HepG2 (cell line): ENCODE measurements at regions not wholly inside any gene's neighbourhood (a gene's known extent, or its start where the extent isn't known, plus 50 kb on each side); places are given as distances from the start of the nearest gene placed in this dataset.

ENCODE experiments used
- MEIS1 ChIP-seq: sonication (generic); formaldehyde crosslinking; IDR thresholded peaks from 2 replicates; pipeline ENCODE4 v1.9.0; 2021; ENCODE audit warnings: mild to moderate bottlenecking, missing genetic modification reagents, moderate library complexity, borderline replicate concordance
- U2AF1 ChIP-seq: fragments of 200-400 bp; formaldehyde crosslinking; optimal IDR thresholded peaks from 2 replicates; pipeline ENCODE3; 2017; ENCODE audit warnings: mild to moderate bottlenecking, low read depth, low read length
- ZFX ChIP-seq: sonication (generic); formaldehyde crosslinking; IDR thresholded peaks from 2 replicates; pipeline ENCODE4 v1.4.0; 2020; ENCODE audit warnings: mild to moderate bottlenecking, low read depth, missing genetic modification reagents, moderate library complexity
- ZNF232 ChIP-seq: sonication (generic); formaldehyde crosslinking; IDR thresholded peaks from 2 replicates; pipeline ENCODE4 v1.4.0; 2020; ENCODE audit warnings: missing genetic modification reagents, borderline replicate concordance
- ZNF407 ChIP-seq: sonication (generic); formaldehyde crosslinking; IDR thresholded peaks from one replicate; pipeline ENCODE4 v1.5.1; 2020; ENCODE audit warnings: mild to moderate bottlenecking, missing genetic modification reagents; ENCODE audit errors: not compliant biosample characterization
- ZNF572 ChIP-seq: sonication (generic); formaldehyde crosslinking; IDR thresholded peaks from 2 replicates; pipeline ENCODE4 v1.5.1; 2020; ENCODE audit warnings: mild to moderate bottlenecking, missing genetic modification reagents
- TF ChIP-seq, protein P1 (sequence below): sonication (generic); formaldehyde crosslinking; IDR thresholded peaks from 2 replicates; pipeline ENCODE4 v1.8.0; 2022; ENCODE audit warnings: mild to moderate bottlenecking, missing genetic modification reagents, moderate library complexity
- TF ChIP-seq, protein P2 (sequence below): sonication (generic); formaldehyde crosslinking; IDR thresholded peaks from 2 replicates; pipeline ENCODE4 v1.4.0; 2020; ENCODE audit warnings: missing genetic modification reagents, borderline replicate concordance
- TF ChIP-seq, protein P3 (sequence below): sonication (generic); formaldehyde crosslinking; IDR thresholded peaks from 2 replicates; pipeline ENCODE4 v1.4.0; 2020; ENCODE audit warnings: missing genetic modification reagents, mild to moderate bottlenecking, borderline replicate concordance

GRCh38 chr1:194866153-194866552 is 1679.7 kb upstream of the B3GALT2 start (continued):
- TF ChIP-seq ZNF407 (no peak), U2AF1 (no peak), ZNF232 (no peak), ZNF572 (CRISPR knock-in tag) (no peak), MEIS1 (CRISPR knock-in tag) (no peak), ZFX (no peak)
- TF ChIP-seq, protein P1, sequence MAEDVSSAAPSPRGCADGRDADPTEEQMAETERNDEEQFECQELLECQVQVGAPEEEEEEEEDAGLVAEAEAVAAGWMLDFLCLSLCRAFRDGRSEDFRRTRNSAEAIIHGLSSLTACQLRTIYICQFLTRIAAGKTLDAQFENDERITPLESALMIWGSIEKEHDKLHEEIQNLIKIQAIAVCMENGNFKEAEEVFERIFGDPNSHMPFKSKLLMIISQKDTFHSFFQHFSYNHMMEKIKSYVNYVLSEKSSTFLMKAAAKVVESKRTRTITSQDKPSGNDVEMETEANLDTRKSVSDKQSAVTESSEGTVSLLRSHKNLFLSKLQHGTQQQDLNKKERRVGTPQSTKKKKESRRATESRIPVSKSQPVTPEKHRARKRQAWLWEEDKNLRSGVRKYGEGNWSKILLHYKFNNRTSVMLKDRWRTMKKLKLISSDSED (CRISPR knock-in tag) = no peak
- TF ChIP-seq, protein P2, sequence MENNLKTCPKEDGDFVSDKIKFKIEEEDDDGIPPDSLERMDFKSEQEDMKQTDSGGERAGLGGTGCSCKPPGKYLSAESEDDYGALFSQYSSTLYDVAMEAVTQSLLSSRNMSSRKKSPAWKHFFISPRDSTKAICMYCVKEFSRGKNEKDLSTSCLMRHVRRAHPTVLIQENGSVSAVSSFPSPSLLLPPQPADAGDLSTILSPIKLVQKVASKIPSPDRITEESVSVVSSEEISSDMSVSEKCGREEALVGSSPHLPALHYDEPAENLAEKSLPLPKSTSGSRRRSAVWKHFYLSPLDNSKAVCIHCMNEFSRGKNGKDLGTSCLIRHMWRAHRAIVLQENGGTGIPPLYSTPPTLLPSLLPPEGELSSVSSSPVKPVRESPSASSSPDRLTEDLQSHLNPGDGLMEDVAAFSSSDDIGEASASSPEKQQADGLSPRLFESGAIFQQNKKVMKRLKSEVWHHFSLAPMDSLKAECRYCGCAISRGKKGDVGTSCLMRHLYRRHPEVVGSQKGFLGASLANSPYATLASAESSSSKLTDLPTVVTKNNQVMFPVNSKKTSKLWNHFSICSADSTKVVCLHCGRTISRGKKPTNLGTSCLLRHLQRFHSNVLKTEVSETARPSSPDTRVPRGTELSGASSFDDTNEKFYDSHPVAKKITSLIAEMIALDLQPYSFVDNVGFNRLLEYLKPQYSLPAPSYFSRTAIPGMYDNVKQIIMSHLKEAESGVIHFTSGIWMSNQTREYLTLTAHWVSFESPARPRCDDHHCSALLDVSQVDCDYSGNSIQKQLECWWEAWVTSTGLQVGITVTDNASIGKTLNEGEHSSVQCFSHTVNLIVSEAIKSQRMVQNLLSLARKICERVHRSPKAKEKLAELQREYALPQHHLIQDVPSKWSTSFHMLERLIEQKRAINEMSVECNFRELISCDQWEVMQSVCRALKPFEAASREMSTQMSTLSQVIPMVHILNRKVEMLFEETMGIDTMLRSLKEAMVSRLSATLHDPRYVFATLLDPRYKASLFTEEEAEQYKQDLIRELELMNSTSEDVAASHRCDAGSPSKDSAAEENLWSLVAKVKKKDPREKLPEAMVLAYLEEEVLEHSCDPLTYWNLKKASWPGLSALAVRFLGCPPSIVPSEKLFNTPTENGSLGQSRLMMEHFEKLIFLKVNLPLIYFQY = no peak
- TF ChIP-seq, protein P3, sequence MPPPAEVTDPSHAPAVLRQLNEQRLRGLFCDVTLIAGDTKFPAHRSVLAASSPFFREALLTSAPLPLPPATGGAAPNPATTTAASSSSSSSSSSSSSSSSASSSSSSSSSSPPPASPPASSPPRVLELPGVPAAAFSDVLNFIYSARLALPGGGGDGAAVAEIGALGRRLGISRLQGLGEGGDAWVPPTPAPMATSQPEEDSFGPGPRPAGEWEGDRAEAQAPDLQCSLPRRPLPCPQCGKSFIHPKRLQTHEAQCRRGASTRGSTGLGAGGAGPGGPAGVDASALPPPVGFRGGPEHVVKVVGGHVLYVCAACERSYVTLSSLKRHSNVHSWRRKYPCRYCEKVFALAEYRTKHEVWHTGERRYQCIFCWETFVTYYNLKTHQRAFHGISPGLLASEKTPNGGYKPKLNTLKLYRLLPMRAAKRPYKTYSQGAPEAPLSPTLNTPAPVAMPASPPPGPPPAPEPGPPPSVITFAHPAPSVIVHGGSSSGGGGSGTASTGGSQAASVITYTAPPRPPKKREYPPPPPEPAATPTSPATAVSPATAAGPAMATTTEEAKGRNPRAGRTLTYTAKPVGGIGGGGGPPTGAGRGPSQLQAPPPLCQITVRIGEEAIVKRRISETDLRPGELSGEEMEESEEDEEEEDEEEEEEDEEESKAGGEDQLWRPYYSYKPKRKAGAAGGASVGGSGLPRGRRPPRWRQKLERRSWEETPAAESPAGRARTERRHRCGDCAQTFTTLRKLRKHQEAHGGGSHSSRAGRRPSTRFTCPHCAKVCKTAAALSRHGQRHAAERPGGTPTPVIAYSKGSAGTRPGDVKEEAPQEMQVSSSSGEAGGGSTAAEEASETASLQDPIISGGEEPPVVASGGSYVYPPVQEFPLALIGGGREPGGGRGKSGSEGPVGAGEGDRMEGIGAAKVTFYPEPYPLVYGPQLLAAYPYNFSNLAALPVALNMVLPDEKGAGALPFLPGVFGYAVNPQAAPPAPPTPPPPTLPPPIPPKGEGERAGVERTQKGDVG (CRISPR knock-in tag) = no peak
